Progenitor cell of endocrine pancreas (in vitro differentiated cells): ENCODE measurements at regions not wholly inside any gene's neighbourhood (a gene's known extent, or its start where the extent isn't known, plus 50 kb on each side); places are given as distances from the start of the nearest gene placed in this dataset.

Source experiments
- DNase-seq: peaks from one replicate; pipeline ENCODE4 v3.0.0; 2021; ENCODE audit warnings: low spot score; ENCODE audit not compliant: unreplicated experiment
- H3K27ac Mint-ChIP-seq: 2 replicates; pipeline ENCODE4 v1.8.0; 2021; ENCODE audit warnings: mild to moderate bottlenecking, moderate library complexity, mixed read lengths
- H3K27me3 Mint-ChIP-seq: 2 replicates; pipeline ENCODE4 v1.8.0; 2021; ENCODE audit warnings: mixed read lengths
- H3K36me3 Mint-ChIP-seq: 2 replicates; pipeline ENCODE4 v1.8.0; 2022; ENCODE audit warnings: mixed read lengths; ENCODE audit not compliant: insufficient read depth
- H3K4me1 Mint-ChIP-seq: 2 replicates; pipeline ENCODE4 v1.8.0; 2021; ENCODE audit warnings: low read depth, mixed read lengths
- H3K4me3 Mint-ChIP-seq: 2 replicates; pipeline ENCODE4 v1.8.0; 2021; ENCODE audit warnings: low read depth, mild to moderate bottlenecking, moderate library complexity, mixed read lengths
- H3K9me3 Mint-ChIP-seq: 2 replicates; pipeline ENCODE4 v1.8.0; 2021; ENCODE audit warnings: low read depth, mixed read lengths
- TF ChIP-seq, protein P1 (sequence below): fragments of 200-600 bp; sonication (generic); IDR thresholded peaks from one replicate; pipeline ENCODE4 v1.5.0; 2021; ENCODE audit warnings: antibody characterized with exemption, mild to moderate bottlenecking; ENCODE audit not compliant: unreplicated experiment

- Mint-ChIP-seq H3K27ac (no peak overlapping the region), H3K4me3 (no peak overlapping the region), H3K4me1 (no peaks in the 10 kb centered on the region), H3K27me3 (peaks cover 55% of the 10 kb centered on the region), H3K9me3 (no peaks in the 10 kb centered on the region), H3K36me3 (no peaks in the 10 kb centered on the region)
- DNase-seq: no peak
- TF ChIP-seq, protein P1, sequence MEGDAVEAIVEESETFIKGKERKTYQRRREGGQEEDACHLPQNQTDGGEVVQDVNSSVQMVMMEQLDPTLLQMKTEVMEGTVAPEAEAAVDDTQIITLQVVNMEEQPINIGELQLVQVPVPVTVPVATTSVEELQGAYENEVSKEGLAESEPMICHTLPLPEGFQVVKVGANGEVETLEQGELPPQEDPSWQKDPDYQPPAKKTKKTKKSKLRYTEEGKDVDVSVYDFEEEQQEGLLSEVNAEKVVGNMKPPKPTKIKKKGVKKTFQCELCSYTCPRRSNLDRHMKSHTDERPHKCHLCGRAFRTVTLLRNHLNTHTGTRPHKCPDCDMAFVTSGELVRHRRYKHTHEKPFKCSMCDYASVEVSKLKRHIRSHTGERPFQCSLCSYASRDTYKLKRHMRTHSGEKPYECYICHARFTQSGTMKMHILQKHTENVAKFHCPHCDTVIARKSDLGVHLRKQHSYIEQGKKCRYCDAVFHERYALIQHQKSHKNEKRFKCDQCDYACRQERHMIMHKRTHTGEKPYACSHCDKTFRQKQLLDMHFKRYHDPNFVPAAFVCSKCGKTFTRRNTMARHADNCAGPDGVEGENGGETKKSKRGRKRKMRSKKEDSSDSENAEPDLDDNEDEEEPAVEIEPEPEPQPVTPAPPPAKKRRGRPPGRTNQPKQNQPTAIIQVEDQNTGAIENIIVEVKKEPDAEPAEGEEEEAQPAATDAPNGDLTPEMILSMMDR: no peak
These were observed 66.2 kb downstream of the IGLL5 start for GRCh38 chr22:22953791-22954190.

DNA sequence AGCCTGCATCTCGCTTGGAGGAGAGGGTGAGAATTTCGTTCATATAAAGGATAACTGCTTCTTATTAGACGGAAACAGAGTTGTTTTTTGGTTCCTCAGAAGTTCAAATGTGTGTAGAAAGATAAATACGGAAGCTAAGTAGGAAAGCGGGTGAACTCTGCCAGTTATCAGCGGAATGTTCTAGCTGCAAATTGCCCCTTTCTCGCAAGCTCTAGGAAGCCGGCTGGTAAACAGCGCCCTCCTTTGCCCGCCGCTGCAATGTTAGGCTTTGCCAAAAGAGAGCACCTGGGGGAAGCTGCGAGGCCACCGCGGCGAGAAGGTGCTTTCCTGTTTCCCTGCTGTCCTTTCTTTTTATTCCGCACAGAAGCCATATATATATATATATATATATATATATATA lies 67.0 kb downstream of the IGLL5 start:
- DNase-seq: peak; percentile 54
- H3K4me3 Mint-ChIP-seq: no peak overlapping the region
- no peak overlapping the region for H3K27ac Mint-ChIP-seq
- peaks cover 54% of the 10 kb centered on the region for H3K27me3 Mint-ChIP-seq
- H3K36me3 Mint-ChIP-seq: no peaks in the 10 kb centered on the region
- H3K4me1 Mint-ChIP-seq: no peaks in the 10 kb centered on the region
- H3K9me3 Mint-ChIP-seq: no peaks in the 10 kb centered on the region
- TF ChIP-seq, protein P1: peak; percentile 69

- Mint-ChIP-seq H3K4me3 (no peak overlapping the region), H3K27me3 (peaks cover 48% of the 10 kb centered on the region), H3K9me3 (no peaks in the 10 kb centered on the region), H3K4me1 (peaks cover 5% of the 10 kb centered on the region), H3K27ac (no peak overlapping the region), H3K36me3 (no peaks in the 10 kb centered on the region)
- TF ChIP-seq, protein P1: no peak
- no peak for DNase-seq
These were observed 67.7 kb downstream of the IGLL5 start for GRCh38 chr22:22955276-22955798.

- Mint-ChIP-seq H3K27me3 (peaks cover 46% of the 10 kb centered on the region), H3K9me3 (peaks cover under 1% of the 10 kb centered on the region)
- TF ChIP-seq, protein P1: peak; percentile 79
These were observed 68.4 kb downstream of the IGLL5 start for GRCh38 chr22:22955866-22956535.

GRCh38 chr22:22957090-22957489 lies 69.5 kb downstream of the IGLL5 start:
- DNase-seq: no peak
- peaks cover 37% of the 10 kb centered on the region for H3K27me3 Mint-ChIP-seq
- no peaks in the 10 kb centered on the region for H3K36me3 Mint-ChIP-seq
- TF ChIP-seq, protein P1: no peak
- peaks cover 9% of the 10 kb centered on the region for H3K4me1 Mint-ChIP-seq
- H3K4me3 Mint-ChIP-seq: no peak overlapping the region
- no peak overlapping the region for H3K27ac Mint-ChIP-seq
- H3K9me3 Mint-ChIP-seq: peaks cover 10% of the 10 kb centered on the region

More at GRCh38 chr22:22955866-22956535, 68.4 kb downstream of the IGLL5 start:
- H3K4me1 Mint-ChIP-seq: peaks cover 9% of the 10 kb centered on the region
- no peak overlapping the region for H3K4me3 Mint-ChIP-seq
- H3K36me3 Mint-ChIP-seq: no peaks in the 10 kb centered on the region
- DNase-seq: peak; percentile 53
- H3K27ac Mint-ChIP-seq: no peak overlapping the region
